ENCODE measurements at regions not wholly inside any gene's neighbourhood (a gene's known extent, or its start where the extent isn't known, plus 50 kb on each side); places are given as distances from the start of the nearest gene placed in this dataset.

DNA sequence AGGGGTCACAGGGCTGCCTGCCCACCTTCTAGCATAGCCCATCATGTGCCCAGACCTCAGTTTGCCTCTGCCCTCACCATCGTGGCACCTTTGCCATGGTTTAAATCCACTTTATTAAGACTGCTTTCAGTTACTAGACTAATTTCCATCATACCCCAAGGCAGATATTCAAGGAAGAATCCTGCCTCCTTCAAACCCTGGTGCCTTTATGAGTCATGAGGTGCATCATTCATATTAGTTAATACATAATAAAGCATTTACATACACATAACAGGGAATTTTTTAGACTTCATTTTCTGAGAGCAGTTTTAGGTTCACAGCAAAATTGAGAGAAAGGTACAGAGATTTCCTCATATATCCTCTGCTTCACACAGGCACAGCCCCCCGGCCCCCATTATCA lies 62.8 kb downstream of the CXCL12 start:
- Mint-ChIP-seq H3K4me1 (ENCODE audit: low read depth, unreplicated experiment) (no peaks in the 10 kb centered on the region), H3K4me3 (ENCODE audit: low read depth, unreplicated experiment) (no peak overlapping the region), H3K9me3 (ENCODE audit: low read depth, unreplicated experiment) (peaks cover 12% of the 10 kb centered on the region), H3K27me3 (ENCODE audit: unreplicated experiment) (peaks cover 6% of the 10 kb centered on the region), H3K36me3 (ENCODE audit: insufficient read depth, unreplicated experiment) (no peaks in the 10 kb centered on the region), H3K27ac (ENCODE audit: unreplicated experiment) (no peak overlapping the region)
- no peak for DNase-seq
- TF ChIP-seq, protein P1, sequence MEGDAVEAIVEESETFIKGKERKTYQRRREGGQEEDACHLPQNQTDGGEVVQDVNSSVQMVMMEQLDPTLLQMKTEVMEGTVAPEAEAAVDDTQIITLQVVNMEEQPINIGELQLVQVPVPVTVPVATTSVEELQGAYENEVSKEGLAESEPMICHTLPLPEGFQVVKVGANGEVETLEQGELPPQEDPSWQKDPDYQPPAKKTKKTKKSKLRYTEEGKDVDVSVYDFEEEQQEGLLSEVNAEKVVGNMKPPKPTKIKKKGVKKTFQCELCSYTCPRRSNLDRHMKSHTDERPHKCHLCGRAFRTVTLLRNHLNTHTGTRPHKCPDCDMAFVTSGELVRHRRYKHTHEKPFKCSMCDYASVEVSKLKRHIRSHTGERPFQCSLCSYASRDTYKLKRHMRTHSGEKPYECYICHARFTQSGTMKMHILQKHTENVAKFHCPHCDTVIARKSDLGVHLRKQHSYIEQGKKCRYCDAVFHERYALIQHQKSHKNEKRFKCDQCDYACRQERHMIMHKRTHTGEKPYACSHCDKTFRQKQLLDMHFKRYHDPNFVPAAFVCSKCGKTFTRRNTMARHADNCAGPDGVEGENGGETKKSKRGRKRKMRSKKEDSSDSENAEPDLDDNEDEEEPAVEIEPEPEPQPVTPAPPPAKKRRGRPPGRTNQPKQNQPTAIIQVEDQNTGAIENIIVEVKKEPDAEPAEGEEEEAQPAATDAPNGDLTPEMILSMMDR (IDR thresholded peaks at IDR 0.05; ENCODE audit: unreplicated experiment) = no peak
- no TSS peak for BruUV-seq (replicated peaks)
- intact Hi-C loops (cut with micrococcal nuclease; ENCODE audit: unreplicated experiment) = loop anchor here (10.0 kb wide), 1 partner anchor 543 kb away; no protein-coding TSS in a partner anchor
- CTCF ChIA-PET = no interaction called here

DNA sequence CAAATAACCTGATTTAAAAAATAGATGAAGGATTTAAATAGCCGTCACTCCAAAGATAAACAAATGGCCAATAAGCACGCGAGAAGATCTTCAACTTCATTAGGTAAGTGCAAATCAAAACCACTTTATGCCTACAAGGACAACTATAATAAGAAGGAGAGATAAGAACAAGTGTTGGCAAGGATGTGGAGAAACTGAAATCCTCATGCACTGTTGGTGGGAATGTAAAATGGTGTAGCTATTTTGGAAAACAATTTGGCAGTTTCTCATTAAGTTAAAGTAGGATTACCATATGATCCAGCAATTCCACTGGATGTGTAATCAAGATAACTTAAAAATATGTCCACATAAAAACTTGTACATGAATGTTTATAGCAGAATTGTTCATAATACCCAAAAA lies 64.1 kb downstream of the CXCL12 start:
- H3K36me3 Mint-ChIP-seq (ENCODE audit: insufficient read depth, unreplicated experiment) = no peaks in the 10 kb centered on the region
- no TSS peak for BruUV-seq (replicated peaks)

DNA sequence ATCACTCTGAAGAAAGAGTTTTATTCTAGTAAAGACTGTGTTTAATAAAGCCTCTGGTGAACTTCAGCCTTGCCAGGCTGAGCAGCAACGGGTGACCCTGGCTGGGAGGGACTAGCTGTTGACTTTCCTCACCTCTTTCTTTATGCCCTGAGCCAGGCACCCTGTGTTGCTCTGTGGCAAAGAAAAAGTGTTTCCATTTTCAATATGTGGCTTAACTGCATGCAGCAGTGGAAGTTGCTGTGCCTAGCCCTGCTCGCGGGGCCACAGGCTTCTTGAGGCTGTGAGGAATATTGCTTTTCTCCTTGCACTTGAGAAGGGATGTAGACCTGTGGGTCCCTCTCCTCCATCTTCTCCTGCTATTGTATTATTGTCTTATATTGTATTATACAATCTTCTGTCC lies 67.0 kb downstream of the CXCL12 start:
- no peaks in the 10 kb centered on the region for H3K4me1 Mint-ChIP-seq (ENCODE audit: low read depth, unreplicated experiment)
- CTCF ChIA-PET = no interaction called here

More for the DNA sequence above, 64.1 kb downstream of the CXCL12 start:
- H3K4me3 Mint-ChIP-seq (ENCODE audit: low read depth, unreplicated experiment) = no peak overlapping the region
- H3K27ac Mint-ChIP-seq (ENCODE audit: unreplicated experiment) = no peak overlapping the region
- H3K9me3 Mint-ChIP-seq (ENCODE audit: low read depth, unreplicated experiment) = peaks cover 14% of the 10 kb centered on the region
- TF ChIP-seq, protein P1 (IDR thresholded peaks at IDR 0.05; ENCODE audit: unreplicated experiment) = no peak
- CTCF ChIA-PET = no interaction called here
- intact Hi-C loops (cut with micrococcal nuclease; ENCODE audit: unreplicated experiment) = loop anchor here (10.0 kb wide), 1 partner anchor 544 kb away; no protein-coding TSS in a partner anchor
- H3K4me1 Mint-ChIP-seq (ENCODE audit: low read depth, unreplicated experiment) = no peaks in the 10 kb centered on the region
- H3K27me3 Mint-ChIP-seq (ENCODE audit: unreplicated experiment) = peaks cover 12% of the 10 kb centered on the region
- no peak for DNase-seq

GRCh38 chr10:44316922-44317215 lies 68.0 kb downstream of the CXCL12 start:
- no TSS peak for BruUV-seq (replicated peaks)
- TF ChIP-seq, protein P1 (IDR thresholded peaks at IDR 0.05; ENCODE audit: unreplicated experiment) = no peak
- H3K36me3 Mint-ChIP-seq (ENCODE audit: insufficient read depth, unreplicated experiment) = no peaks in the 10 kb centered on the region
- H3K9me3 Mint-ChIP-seq (ENCODE audit: low read depth, unreplicated experiment) = peaks cover 9% of the 10 kb centered on the region
- H3K4me3 Mint-ChIP-seq (ENCODE audit: low read depth, unreplicated experiment) = no peak overlapping the region
- CTCF ChIA-PET = no interaction called here
- intact Hi-C loops (cut with micrococcal nuclease; ENCODE audit: unreplicated experiment) = loop anchor here (10.0 kb wide), 1 partner anchor 68 kb away; the partner anchor contains the start of gene CXCL12
- DNase-seq = no peak
- peaks cover 12% of the 10 kb centered on the region for H3K27me3 Mint-ChIP-seq (ENCODE audit: unreplicated experiment)
- H3K4me1 Mint-ChIP-seq (ENCODE audit: low read depth, unreplicated experiment) = no peaks in the 10 kb centered on the region
- H3K27ac Mint-ChIP-seq (ENCODE audit: unreplicated experiment) = no peak overlapping the region

More for the DNA sequence above, 67.0 kb downstream of the CXCL12 start:
- no peak for DNase-seq
- TF ChIP-seq, protein P1 (IDR thresholded peaks at IDR 0.05; ENCODE audit: unreplicated experiment) = no peak
- intact Hi-C loops (cut with micrococcal nuclease; ENCODE audit: unreplicated experiment) = loop anchor here (10.0 kb wide), 1 partner anchor 67 kb away; the partner anchor contains the start of gene CXCL12
- Mint-ChIP-seq H3K9me3 (ENCODE audit: low read depth, unreplicated experiment) (peaks cover 9% of the 10 kb centered on the region), H3K4me3 (ENCODE audit: low read depth, unreplicated experiment) (no peak overlapping the region), H3K27ac (ENCODE audit: unreplicated experiment) (no peak overlapping the region), H3K36me3 (ENCODE audit: insufficient read depth, unreplicated experiment) (no peaks in the 10 kb centered on the region), H3K27me3 (ENCODE audit: unreplicated experiment) (peaks cover 12% of the 10 kb centered on the region)
- BruUV-seq (replicated peaks) = no TSS peak

All from Calu3 (cell line).